ENCODE measurements at regions not wholly inside any gene's neighbourhood (a gene's known extent, or its start where the extent isn't known, plus 50 kb on each side); places are given as distances from the start of the nearest gene placed in this dataset.
"Not testable (repeated sequence)": the region's sequence is repeated elsewhere in the genome, so short reads cannot be mapped to it uniquely, and the experiment has no call there.

- DNase-seq: no peak
These were observed 69.7 kb upstream of the SIRPA start for GRCh38 chr20:1825507-1825906.

GRCh38 chr20:1824834-1825233, 70.4 kb upstream of the SIRPA start:
- no peak for DNase-seq

GRCh38 chr20:1824181-1824580, 71.0 kb upstream of the SIRPA start:
- no peak for DNase-seq

GRCh38 chr20:1823450-1823844, 71.8 kb upstream of the SIRPA start:
- DNase-seq: no peak

GRCh38 chr20:1822564-1823449, 72.4 kb upstream of the SIRPA start:
- DNase-seq: no peak

- no peak for DNase-seq
These were observed 74.8 kb upstream of the SIRPA start for GRCh38 chr20:1820138-1821079.

- DNase-seq: no peak
These were observed 75.7 kb upstream of the SIRPA start for GRCh38 chr20:1819311-1820137.

- no peak for DNase-seq
These were observed 76.3 kb upstream of the SIRPA start for GRCh38 chr20:1818895-1819294.

- DNase-seq: no peak
These were observed 76.9 kb upstream of the SIRPA start for GRCh38 chr20:1818247-1818840.

GRCh38 chr20:1817577-1818211, 77.5 kb upstream of the SIRPA start:
- DNase-seq: no peak

GRCh38 chr20:1816384-1817381, 78.5 kb upstream of the SIRPA start:
- DNase-seq: no peak

GRCh38 chr20:1815502-1816085, 79.6 kb upstream of the SIRPA start:
- DNase-seq: no peak

- DNase-seq: not testable (repeated sequence)
These were observed 80.3 kb upstream of the SIRPA start for GRCh38 chr20:1814861-1815260.

GRCh38 chr20:1813674-1814635, 81.3 kb upstream of the SIRPA start:
- DNase-seq: no peak

GRCh38 chr20:1813101-1813529, 82.1 kb upstream of the SIRPA start:
- DNase-seq: no peak

- DNase-seq: no peak
These were observed 83.3 kb upstream of the SIRPA start for GRCh38 chr20:1811621-1812498.

GRCh38 chr20:1810926-1811620, 84.1 kb upstream of the SIRPA start:
- DNase-seq: no peak

Measured in DMS153 (cell line).